ENCODE measurements at regions not wholly inside any gene's neighbourhood (a gene's known extent, or its start where the extent isn't known, plus 50 kb on each side); places are given as distances from the start of the nearest gene placed in this dataset.
"Not testable (repeated sequence)": the region's sequence is repeated elsewhere in the genome, so short reads cannot be mapped to it uniquely, and the experiment has no call there.

DNA sequence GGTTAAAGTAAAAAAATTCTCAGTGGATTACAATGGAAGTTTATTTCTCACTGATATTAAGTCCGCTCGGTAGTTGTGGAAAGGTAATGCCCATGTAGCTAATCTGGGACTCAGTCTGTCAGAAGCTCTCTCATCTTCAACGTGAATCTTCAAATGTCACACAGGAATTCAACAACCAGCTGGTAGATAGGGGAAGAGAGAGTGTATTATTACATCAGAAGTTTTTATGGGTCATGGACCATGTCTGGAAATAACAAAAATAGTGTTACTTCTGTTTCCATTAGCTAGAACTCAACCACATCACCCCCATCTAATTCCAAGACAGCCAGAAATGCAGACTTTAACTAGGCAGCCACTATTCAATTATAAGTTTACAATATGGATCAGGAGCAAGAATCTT lies 506.1 kb upstream of the HTR2C start:
- no peak for DNase-seq

DNA sequence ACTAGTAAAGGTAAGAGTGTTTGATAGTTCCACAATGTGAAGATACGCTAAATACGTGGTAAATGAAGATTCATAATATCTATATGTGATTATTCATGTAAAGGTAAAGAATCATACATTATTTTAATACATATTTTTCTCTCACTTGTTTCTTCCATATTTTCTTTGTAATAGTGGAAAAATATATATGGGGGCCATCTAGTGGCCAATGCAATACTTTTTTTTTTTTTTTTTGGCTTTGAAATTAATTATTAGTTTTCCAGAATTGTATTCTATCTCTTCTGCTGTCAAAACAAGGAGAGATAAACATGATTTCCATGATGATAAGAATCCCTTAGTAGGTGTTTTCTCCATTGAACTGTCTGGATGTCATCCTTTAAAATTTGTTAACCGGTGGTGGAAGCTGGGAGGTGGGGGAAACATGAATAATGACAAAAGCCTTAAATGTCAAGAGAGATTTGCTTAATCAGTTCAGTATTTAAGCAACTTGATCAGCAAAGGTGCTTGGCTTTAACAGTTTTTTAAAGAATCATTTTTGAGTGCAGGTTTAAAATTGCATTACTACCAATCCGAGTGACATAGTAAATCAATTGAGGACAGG lies 508.7 kb upstream of the HTR2C start:
- DNase-seq, result no peak

DNA sequence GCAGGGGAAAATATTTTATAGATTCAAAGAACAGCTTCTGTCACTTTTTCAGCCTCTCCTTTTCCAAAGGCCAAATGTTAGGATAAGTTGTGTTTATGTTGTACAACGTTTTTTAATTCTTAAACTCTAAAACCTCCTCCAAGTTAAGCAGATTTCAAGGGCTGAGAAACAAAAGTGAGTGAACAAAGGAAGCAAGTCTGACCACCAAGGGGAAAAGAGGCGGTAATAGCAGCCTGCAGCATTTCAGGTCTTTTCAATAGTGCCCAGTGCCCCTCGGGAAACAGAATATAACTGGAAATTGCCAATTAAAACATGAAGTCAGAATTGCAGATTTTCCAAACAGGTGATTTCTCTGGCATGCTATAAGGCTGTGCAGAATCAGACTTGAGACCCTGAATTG lies 510.0 kb upstream of the HTR2C start:
- DNase-seq, result no peak

DNA sequence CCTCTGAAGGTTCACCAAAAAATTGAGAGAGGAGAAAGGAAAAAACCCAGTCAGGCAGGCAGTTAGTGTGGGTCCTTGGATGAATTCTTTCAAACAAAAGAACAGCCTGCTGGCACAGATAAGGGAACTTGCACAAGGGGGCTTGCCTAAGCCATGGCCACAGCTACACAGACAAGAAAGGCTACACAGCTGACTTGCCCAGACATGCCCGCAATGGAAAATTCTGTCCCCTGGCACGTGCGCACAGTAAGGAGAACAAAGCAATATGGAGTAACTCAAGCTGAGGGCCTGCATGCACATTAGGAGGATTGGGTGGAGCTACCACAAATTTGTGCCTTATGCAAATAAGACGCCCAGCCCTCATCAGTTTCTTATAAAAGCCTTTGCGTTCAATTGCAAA lies 512.5 kb upstream of the HTR2C start:
- DNase-seq, result no peak

DNA sequence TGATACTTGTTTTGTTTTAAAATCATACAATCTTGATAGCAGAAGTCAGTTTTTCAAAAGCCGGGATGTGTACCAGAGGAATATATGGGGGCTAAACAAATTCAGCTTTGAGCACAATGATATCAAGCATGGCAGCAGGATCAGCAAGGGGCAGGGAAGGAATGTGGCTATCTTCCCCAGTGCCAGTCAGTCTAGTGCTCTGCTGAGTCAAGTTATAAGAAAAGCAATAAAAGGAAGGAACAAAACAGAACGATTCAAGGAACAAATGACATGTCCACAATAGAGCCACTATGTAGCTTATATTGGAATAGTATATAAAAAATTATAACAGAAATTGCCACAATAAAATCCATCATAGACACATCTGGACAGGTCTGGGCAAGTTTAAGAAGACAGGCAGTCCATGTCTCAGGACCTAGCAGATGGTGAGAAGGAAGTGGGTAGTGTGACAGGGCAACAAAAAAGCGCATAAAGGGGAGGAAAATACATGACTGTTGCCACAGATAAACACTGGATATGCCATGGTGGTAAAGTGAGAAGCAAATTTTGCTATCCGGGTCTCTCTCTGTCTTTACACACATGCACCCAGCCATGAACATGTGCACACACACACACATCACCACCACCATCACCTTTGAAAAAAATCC lies 518.2 kb upstream of the HTR2C start:
- no peak for DNase-seq

DNA sequence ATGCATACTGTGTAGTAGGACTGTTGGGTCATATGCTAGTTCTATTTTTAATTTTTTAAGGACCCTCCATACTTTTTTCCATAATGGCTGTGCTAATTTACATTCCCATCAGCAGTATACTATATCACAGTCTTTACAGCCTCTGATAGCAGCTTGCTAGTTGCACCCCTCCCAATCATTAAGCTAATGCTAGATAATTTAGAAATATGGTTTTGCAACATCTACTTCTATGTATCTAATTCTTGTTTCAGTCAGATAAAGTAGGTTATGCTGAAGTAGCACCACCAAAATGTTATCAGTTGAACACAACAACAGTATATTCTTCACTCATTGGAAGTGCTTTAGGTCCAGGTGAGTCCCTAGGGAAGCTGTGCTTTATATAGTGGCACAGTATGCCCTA lies 522.7 kb upstream of the HTR2C start:
- no peak for DNase-seq

DNA sequence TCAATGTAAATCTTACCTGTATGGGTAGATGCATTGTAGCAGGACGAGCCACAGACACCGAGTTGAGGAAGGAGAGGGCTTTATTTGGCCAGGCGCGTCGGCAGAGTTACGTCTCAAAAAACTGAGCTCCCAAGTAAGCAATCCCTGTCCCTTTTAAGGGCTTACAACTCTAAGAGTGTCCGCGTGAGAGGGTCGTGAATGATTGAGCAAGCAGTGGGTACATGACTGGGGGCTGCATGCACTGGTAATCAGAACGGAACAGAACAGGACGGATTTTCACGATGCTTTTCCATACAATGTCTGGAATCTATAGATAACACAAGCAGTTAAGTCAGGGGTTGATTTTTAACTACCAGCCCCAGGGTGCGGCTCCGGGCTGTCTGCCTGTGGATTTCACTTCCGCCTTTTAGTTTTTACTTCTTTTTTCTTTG lies 524.9 kb upstream of the HTR2C start:
- DNase-seq, result no peak

DNA sequence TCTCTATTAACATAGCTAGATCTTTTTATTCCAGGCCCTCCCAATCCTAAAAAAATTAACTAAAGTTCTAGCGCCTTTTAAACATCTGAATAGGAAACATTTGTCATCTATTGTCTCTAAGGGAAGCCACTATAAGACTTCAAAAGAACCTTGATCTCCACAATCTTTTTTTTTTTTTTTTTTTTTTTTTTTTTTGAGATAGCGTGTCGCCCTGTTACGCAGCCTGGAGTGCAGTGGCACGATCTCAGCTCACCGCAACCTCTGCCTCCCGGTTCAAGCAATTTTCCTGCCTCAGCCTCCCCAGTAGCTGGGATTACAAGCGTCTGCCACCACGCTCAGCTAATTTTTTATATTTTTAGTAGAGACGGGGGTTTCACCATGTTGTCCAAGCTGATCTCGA lies 526.5 kb upstream of the HTR2C start:
- not testable (repeated sequence) for DNase-seq

DNA sequence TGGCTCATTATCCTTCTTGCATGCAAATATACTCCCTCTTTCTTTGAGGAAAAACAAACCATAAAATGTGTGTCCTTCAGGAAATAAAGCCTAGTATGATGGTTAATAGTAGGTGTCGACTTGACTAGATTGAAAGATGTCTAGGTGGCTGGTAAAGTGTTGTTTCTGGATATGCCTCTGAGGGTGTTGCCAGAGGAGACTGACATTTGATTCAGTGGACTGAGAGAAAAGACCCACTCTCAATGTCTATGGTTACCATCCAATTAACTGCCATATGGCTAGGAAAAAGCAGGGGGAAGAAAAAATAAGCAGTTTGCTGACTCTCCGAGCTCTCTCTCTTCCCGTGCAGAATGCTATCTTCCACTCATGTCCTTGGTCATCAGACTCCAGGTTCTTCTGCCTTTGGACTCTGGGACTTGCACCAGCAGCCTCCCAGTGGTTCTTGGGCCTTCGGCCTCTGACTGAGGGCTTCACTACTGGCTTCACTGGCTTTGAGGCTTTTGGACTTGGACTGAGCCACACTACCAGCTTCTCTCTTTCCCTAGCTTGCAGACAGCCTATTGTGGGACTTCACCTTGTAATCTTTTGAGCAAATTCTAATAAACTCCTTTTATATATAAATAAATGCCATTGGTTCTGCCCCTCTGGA lies 532.1 kb upstream of the HTR2C start:
- no peak for DNase-seq

DNA sequence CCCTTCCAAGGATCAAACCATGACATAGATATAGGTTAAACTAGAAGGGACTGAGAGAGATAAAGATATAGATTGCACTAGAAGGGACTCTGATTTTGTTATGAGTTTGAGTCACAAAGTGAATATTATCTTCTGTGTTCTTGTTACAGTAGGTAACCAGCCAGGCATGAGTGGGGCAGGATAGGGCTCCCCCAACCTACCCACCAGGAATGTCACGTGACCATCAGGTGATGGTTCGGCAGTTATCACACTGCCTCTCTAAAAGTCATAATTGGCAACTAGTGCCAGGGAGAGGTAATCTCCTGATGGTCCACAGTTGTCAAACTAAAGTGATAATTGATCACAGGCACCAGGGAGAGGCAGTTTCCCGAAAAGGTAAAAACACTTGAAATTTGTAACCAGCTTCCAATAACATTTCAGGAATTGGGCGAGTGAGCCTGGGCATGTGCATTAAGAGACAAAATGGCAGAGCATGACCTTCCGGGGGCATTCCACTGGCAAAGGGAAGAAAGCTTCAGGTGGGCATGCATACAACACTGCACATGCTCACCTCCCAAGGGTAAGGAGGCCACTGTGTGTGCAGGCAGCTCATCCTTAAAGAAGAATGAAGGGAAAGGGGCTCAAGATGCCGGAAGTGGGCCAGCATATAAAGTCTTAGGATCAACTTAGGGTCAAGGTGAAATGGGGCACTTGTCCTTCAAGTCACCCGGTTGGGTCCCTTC lies 533.6 kb upstream of the HTR2C start:
- no peak for DNase-seq

DNA sequence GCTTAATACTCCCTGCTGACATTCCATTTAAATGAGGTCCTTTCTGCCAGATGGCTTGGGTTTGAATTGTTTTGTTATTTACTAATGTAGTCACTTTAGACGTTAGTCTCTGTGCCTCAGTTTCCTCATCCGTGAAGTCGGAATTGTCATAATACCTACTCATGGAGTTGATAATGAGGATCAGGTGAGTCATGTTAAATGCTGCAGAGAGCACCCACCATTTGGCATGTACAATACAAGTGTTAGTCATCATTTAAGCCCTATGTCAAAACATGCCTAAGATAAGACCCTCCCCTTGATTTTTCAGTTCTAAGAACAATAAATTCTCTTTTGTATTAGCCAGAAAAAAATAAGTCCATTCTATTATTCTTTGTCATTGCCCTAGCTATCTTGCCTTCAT lies 534.8 kb upstream of the HTR2C start:
- no peak for DNase-seq

DNA sequence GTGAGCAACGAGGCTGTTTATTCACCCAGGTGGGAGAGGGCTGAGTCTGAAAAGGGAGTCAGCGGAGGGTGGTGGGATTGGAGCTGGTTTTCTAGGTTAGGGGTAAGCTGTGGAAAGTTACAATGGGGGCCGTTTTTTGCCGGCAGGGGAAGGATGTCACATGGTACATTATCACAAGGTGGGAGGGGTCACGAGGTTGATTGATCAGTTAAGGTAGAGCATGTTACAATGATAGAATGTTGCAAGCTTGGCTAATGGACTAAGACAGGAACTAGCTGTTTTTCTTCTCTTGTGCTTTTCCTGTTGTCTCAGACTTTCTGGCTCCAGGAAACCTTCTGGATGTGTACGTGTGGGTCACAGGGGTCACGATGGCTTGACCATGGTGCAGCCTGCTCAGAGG lies 536.3 kb upstream of the HTR2C start:
- DNase-seq, result no peak

DNA sequence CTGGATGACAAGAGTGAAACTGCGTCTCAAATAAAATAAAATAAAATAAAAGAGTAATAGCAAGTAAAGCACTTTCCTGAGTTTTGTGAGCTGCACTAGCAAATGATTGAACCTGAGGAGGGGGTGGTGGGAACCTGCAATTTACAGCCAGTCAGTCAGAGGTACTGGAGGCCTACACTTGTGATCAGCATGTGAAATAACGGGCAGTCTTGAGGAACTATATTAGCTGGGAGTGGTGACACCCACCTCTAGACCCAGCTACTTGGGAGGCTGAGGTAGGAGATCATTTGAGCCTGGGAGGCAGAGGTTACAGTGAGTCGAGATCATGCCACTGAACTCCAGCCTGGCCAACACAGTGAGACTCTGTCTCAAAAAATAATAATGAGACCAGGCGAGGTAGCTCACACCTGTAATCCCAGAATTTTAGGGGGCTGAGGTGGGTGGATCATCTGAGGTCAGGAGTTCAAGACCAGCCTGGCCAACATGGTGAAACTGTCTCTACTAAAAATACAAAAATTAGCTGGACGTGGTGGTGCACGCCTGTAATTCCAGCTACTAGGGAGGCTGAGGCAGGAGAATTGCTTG lies 537.1 kb upstream of the HTR2C start:
- no peak for DNase-seq

DNA sequence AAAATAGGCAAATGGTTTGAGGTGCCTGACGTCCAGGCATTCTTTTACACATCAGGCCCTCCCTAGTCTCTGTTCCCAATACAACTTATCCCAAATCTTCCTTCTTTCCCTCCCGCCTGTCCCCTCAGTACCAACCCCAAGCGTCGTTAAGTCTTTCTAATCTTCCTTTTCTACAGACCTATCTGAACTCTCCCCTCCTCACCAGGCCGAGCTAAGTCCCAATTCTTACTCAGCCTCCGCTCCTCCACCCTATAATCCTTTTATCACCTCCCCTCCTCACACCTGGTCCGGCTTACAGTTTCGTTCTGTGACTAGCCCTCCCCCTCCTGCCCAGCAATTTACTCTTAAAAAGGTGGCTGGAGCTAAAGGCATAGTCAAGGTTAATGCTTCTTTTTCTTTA lies 542.4 kb upstream of the HTR2C start:
- DNase-seq, result not testable (repeated sequence)

DNA sequence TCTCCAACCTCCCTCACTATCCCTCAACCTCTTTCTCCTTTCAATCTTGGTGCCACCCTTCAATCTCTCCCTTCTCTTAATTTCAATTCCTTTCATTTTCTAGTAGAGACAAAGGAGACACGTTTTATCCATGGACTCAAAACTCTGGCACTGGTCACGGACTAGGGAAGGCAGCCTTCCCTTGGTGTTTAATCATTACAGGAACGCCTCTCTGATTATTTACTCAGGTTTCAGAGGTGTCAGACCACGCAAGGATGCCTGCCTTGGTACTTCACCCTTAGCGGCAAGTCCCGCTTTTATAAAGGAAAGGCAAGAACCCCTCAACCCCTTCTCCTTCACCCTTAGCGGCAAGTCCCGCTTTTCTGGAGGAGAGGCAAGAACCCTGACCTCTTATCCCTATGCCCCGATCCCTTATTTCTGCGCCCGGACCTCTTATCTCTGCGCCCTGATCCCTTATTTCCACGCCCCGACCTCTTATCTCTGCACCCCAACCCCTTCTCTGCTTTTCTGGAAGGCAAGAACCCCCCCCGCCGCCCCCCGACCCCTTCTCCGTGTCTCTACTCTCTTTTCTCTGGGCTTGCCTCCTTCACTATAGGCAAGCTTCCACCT lies 543.1 kb upstream of the HTR2C start:
- DNase-seq, result not testable (repeated sequence)

DNA sequence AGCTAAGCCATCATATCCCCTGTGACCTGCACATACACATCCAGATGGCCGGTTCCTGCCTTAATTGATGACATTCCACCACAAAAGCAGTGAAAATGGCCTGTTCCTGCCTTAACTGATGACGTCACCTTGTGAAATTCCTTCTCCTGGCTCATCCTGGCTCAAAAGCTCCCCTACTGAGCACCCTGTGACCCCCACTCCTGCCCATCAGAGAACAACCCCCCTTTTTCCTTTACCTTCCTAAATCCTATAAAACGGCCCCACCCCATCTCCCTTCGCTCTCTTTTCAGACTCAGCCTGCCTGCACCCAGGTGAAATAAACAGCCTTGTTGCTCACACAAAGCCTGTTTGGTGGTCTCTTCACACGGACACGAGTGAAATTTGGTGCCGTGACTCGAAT lies 543.8 kb upstream of the HTR2C start:
- not testable (repeated sequence) for DNase-seq

DNA sequence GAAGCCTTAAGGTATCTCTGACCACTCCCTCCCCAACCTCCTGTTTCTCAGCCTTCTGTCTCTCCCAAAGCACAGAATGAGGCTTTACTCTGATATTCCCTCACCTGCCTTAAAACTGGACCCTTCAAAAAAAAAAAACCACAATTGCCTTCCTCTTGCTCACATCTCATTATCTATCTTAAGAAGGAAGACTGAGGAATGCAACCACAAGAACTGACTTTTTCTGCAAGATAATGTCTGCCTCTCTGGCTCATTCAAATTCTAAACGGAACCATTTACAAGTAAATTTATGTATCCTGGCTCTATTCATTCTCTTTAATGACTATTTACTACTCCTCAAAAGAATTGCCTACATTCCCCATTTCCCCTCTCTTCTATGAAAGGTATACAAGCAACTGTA lies 545.5 kb upstream of the HTR2C start:
- DNase-seq, result no peak

DNA sequence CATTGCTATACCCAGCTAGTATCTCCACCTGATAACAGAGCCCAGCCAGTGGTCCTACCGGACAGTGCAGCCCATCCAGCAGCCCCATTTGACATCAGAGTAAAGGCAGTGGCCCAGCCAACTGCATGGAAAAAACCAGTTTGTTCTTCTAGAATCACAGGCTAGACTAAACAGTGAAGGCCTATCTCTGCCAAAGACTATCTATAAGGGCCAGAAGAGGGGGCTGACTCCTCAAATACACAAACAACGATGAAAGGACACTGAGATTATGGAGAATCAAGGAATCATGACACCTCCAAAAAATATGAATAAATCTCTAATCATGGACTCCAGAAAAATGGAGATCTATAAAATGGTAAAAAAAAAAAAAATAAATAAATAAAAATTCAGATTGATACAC lies 546.4 kb upstream of the HTR2C start:
- DNase-seq, result no peak

DNA sequence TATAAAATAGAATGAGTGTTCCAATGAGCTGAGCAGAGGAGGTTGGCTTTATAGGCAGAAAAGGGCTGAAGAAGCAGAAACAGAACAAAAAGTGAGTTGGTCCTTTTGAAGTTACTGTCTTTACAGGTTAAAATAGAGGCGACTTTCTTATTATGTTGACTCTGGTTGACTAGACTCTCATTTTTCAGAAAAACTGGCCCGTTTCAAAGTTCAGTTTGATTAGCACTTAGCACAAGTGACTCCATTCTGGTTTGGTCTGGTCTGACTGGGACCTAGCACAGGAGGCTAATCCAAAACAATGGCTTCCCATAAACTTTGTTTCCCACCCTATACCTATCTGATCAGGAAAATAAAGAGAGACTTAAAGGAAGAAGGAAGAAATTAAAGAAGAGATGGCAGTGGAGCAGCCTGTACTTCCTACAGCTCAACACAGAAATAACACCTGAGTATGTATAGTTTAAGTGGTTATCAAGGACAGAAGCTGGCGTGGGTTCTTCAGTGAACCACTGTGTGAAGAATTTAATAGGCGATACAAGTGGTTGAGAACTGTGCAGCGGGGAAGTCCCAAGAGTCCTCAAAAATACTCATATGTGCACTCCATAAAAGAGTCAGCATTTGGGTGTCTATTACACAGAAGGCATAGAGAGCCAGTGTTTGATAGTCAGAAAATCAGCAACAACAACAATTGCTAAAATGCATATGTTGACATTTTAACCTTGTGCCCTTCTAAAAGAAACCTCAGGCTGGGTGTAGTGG lies 554.8 kb upstream of the HTR2C start:
- no peak for DNase-seq

DNA sequence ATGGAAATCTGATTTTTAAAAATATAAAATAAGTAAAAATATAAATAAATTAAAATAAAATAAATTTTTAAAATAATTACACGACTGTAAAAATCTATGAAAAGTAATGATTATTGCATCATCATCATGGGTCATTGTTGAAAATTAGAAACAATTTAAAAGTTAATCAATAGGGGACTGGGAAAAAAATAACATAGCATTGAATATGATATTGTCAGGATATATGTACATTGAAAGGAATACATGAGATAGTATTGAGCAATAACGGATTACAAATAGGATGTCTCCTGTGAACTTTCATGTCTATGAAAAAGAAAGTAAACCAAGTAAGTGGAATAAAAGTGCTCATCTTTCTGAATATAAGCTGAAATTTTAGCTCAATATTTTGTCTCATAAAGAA lies 566.8 kb upstream of the HTR2C start:
- DNase-seq, result no peak

DNA sequence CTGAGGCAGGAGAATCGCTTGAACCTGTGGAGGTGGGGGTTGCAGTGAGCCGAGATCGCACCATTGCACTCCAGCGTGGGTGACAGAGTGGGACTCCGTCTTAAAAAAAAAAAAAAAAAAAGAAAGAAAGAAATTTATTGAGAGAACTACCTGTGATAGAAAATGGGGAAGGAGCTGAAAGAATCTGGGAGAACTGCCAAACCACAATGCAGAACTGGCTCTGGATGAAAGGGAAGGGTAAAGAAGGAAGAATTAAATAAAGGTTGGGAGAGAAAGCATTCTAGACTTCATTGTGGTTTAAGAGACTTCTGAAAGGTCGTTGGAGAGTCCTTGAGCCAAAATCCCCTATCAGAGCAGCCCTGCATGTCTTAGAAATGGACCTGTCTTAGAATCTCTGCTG lies 567.9 kb upstream of the HTR2C start:
- no peak for DNase-seq

DNA sequence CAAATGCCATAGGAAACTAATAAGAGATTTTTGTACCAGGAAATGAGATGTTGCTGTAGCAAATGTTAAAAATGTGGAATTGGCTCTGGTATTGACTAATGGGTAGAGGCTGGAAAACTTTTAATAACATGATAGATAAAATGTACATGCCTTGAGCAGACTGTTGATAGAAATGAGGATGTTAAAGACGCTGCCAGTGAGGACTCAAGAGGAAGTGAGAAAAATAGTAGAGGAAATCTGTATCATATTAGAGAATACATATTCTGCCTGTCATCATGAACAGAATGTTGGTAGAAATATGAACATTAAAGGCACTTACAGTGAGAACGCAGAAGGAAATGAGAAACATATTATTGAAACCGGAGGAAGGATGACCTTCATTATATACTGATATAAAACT lies 577.2 kb upstream of the HTR2C start:
- no peak for DNase-seq

Data from NCI-H1092 treated with DMSO at 0.1 percent for 48 hours (cell line).